ENCODE measurements at regions not wholly inside any gene's neighbourhood (a gene's known extent, or its start where the extent isn't known, plus 50 kb on each side); places are given as distances from the start of the nearest gene placed in this dataset.

GRCh38 chr1:8153961-8154360, 127.9 kb upstream of the ERRFI1 start:
- TF ChIP-seq ATF3 (IDR thresholded peaks at IDR 0.05; ENCODE audit: insufficient read depth, low read depth, low read length) (no peak), RAD21 (IDR thresholded peaks at IDR 0.05 in 1 of 2, conservative IDR thresholded peaks at IDR 0.05 in 1 of 2; ENCODE audit: low read depth in 2 of 2, low read length in 2 of 2) (no peak), CTCF (IDR thresholded peaks at IDR 0.05; ENCODE audit: control extremely low read depth in 1 of 3, insufficient read depth in 1 of 3, low read depth in 1 of 3, low read length in 3 of 3) (no peak), ZNF274 (IDR thresholded peaks at IDR 0.05; ENCODE audit: borderline replicate concordance, extremely low read depth, low read length) (no peak), USF2 (IDR thresholded peaks at IDR 0.05; ENCODE audit: low read length) (no peak), EP300 (IDR thresholded peaks at IDR 0.05; ENCODE audit: borderline replicate concordance in 1 of 2, low read depth in 2 of 2, low read length in 2 of 2) (no peak), SUZ12 (IDR thresholded peaks at IDR 0.05; ENCODE audit: low read length) (no peak), TBP (IDR thresholded peaks at IDR 0.05; ENCODE audit: low read depth, low read length) (no peak), POLR2A (IDR thresholded peaks at IDR 0.05; ENCODE audit: control extremely low read depth in 1 of 2, low read depth in 2 of 2, low read length in 2 of 2) (no peak), SP2 (IDR thresholded peaks at IDR 0.05; ENCODE audit: low read length) (no peak), EZH2 (IDR thresholded peaks at IDR 0.05; ENCODE audit: low read depth, low read length, severe bottlenecking) (no peak), POU5F1 (IDR thresholded peaks at IDR 0.05; ENCODE audit: low read depth, low read length) (no peak), POLR2AphosphoS5 (IDR thresholded peaks at IDR 0.05; ENCODE audit: low read depth, low read length) (no peak), RXRA (IDR thresholded peaks at IDR 0.05; ENCODE audit: insufficient read depth, low read depth, low read length) (no peak)

Data from H1 (cell line).